H1 (cell line): ENCODE measurements at regions not wholly inside any gene's neighbourhood (a gene's known extent, or its start where the extent isn't known, plus 50 kb on each side); places are given as distances from the start of the nearest gene placed in this dataset.

Experiments used
- CTCF ChIA-PET: fragments of 300-600 bp; sonication (Branson Sonifier 250); formaldehyde crosslinking; loops from one replicate; lab custom pipeline; 2021; ENCODE audit not compliant: partially characterized antibody; lab: Charles Lee
- POLR2A ChIA-PET: fragments of 300-600 bp; sonication (Branson Sonifier 250); formaldehyde crosslinking; loops from one replicate; lab custom pipeline; 2021; ENCODE audit warnings: inconsistent platforms; ENCODE audit not compliant: partially characterized antibody; lab: Charles Lee
- DNase-seq, 2 experiments: peaks; one replicate each; pipeline versions ENCODE4 v3.0.0 to v3.0.0-alpha.2; 2010 to 2022; ENCODE audit warnings: low spot score in 2 of 2, low read depth in 1 of 2, mixed read lengths in 1 of 2
- FAIRE-seq: peaks from 2 replicates; lab custom pipeline; 2011; peaks lifted over from hg19 to GRCh38; lab: Jason Lieb, UNC
- H2AFZ ChIP-seq: 2 replicates; pipeline ENCODE4 v1.8.1; 2012; ENCODE audit warnings: low read length, inconsistent platforms
- H2AK5ac ChIP-seq: 2 replicates; pipeline ENCODE4 v1.6.1; 2013; ENCODE audit warnings: low read depth, low read length
- H2BK120ac ChIP-seq: replicated peaks from 2 replicates; pipeline ENCODE3; 2013; ENCODE audit warnings: low read depth, low read length, inconsistent platforms
- H2BK12ac ChIP-seq: 2 replicates; pipeline ENCODE4 v1.6.1; 2013; ENCODE audit warnings: low read depth, low read length
- H2BK15ac ChIP-seq: 2 replicates; pipeline ENCODE4 v1.6.1; 2013; ENCODE audit warnings: low read length
- H2BK20ac ChIP-seq: 2 replicates; pipeline ENCODE4 v1.6.1; 2013; ENCODE audit warnings: low read length
- H2BK5ac ChIP-seq: 2 replicates; pipeline ENCODE4 v1.6.1; 2013; ENCODE audit warnings: low read depth, low read length
- H3K14ac ChIP-seq: 2 replicates; pipeline ENCODE4 v1.6.1; 2013; ENCODE audit warnings: inconsistent platforms; ENCODE audit not compliant: insufficient read length
- H3K18ac ChIP-seq: 2 replicates; pipeline ENCODE4 v1.6.1; 2013; ENCODE audit warnings: low read length; ENCODE audit errors: extremely low read depth
- H3K23ac ChIP-seq: 2 replicates; pipeline ENCODE4 v1.6.1; 2013; ENCODE audit warnings: inconsistent platforms; ENCODE audit not compliant: insufficient read length
- H3K23me2 ChIP-seq: 2 replicates; pipeline ENCODE4 v1.6.1; 2013; ENCODE audit warnings: low read depth, low read length
- H3K27ac ChIP-seq: 2 replicates; pipeline ENCODE4 v1.6.1; 2011; ENCODE audit warnings: low read depth, low read length, inconsistent platforms
- H3K27me3 ChIP-seq, 4 experiments: replicated peaks in 1 of 4; 1 replicate in 1 of 4; 2 replicates in 3 of 4; pipeline versions ENCODE4 v1.6.1 to v1.8.1; 2011 to 2013; ENCODE audit warnings: low read length in 3 of 4, mild to moderate bottlenecking in 3 of 4, inconsistent platforms in 2 of 4, mixed read lengths in 2 of 4, moderate library complexity in 1 of 4; ENCODE audit not compliant: control insufficient read depth in 3 of 4, insufficient read depth in 3 of 4; ENCODE audit errors: extremely low read depth in 1 of 4
- H3K36me3 ChIP-seq, 4 experiments: 2 replicates each; pipeline versions ENCODE4 v1.6.1 to v1.8.1; 2011 to 2013; ENCODE audit warnings: mild to moderate bottlenecking in 4 of 4, low read length in 3 of 4, moderate library complexity in 2 of 4, control low read depth in 1 of 4, inconsistent platforms in 1 of 4; ENCODE audit not compliant: insufficient read depth in 4 of 4, control insufficient read depth in 2 of 4
- H3K4ac ChIP-seq: replicated peaks from 2 replicates; pipeline ENCODE3; 2013; ENCODE audit warnings: low read length, low read depth, mixed read lengths, inconsistent platforms; ENCODE audit not compliant: insufficient read length
- H3K4me1 ChIP-seq, 4 experiments: replicated peaks in 1 of 4; 1 replicate in 1 of 4; 2 replicates in 3 of 4; pipeline versions ENCODE4 v1.6.1 to v1.8.1; 2011 to 2013; ENCODE audit warnings: low read length in 3 of 4, inconsistent platforms in 2 of 4, mixed read lengths in 1 of 4; ENCODE audit not compliant: insufficient read depth in 4 of 4, control insufficient read depth in 3 of 4
- H3K4me2 ChIP-seq, 2 experiments: 2 replicates each; pipeline versions ENCODE4 v1.6.1 to v1.8.1; 2011 to 2013; ENCODE audit warnings: low read depth in 2 of 2, low read length in 2 of 2, control low read depth in 1 of 2, inconsistent platforms in 1 of 2, mild to moderate bottlenecking in 1 of 2; ENCODE audit not compliant: insufficient read depth in 1 of 2
- H3K4me3 ChIP-seq, 4 experiments: fragments of 200-600, 300-600 bp in 1 of 4; sonication (generic), shearing (Covaris generic), sonication (Bioruptor Twin) in 1 of 4; 2 replicates each; pipeline versions ENCODE4 v1.5.1 to v1.8.1; 2011 to 2016; ENCODE audit warnings: low read length in 4 of 4, low read depth in 3 of 4, control low read depth in 2 of 4, inconsistent platforms in 2 of 4, mild to moderate bottlenecking in 2 of 4, mixed read lengths in 1 of 4, moderate library complexity in 1 of 4; ENCODE audit not compliant: insufficient read depth in 2 of 4; ENCODE audit errors: extremely low read depth in 1 of 4
- H3K56ac ChIP-seq: replicated peaks from 2 replicates; pipeline ENCODE3; 2013; ENCODE audit warnings: low read depth, mild to moderate bottlenecking, mixed read lengths, low read length, inconsistent platforms; ENCODE audit not compliant: insufficient read length
- H3K79me1 ChIP-seq: 2 replicates; pipeline ENCODE4 v1.6.1; 2013; ENCODE audit warnings: low read depth, low read length, control low read depth
- H3K79me2 ChIP-seq, 2 experiments: 2 replicates each; pipeline versions ENCODE4 v1.6.1 to v1.8.1; 2012 to 2013; ENCODE audit warnings: low read length in 2 of 2, mild to moderate bottlenecking in 2 of 2, inconsistent platforms in 1 of 2; ENCODE audit not compliant: insufficient read depth in 2 of 2, control insufficient read depth in 1 of 2
- H3K9ac ChIP-seq, 4 experiments: replicated peaks in 1 of 4; 1 replicate in 1 of 4; 2 replicates in 3 of 4; pipeline versions ENCODE4 v1.6.1 to v1.8.1; 2011 to 2013; ENCODE audit warnings: low read depth in 3 of 4, low read length in 3 of 4, control low read depth in 2 of 4, mild to moderate bottlenecking in 2 of 4, moderate library complexity in 2 of 4, inconsistent platforms in 1 of 4; ENCODE audit errors: extremely low read depth in 1 of 4
- H3K9me3 ChIP-seq, 2 experiments: 2 replicates each; pipeline versions ENCODE4 v1.6.1 to v1.8.1; 2012 to 2013; ENCODE audit warnings: mild to moderate bottlenecking in 2 of 2, moderate library complexity in 2 of 2, control low read depth in 1 of 2, inconsistent platforms in 1 of 2, low read depth in 1 of 2, low read length in 1 of 2, mixed read lengths in 1 of 2; ENCODE audit not compliant: insufficient read depth in 2 of 2
- H4K20me1 ChIP-seq, 2 experiments: replicated peaks in 1 of 2; 2 replicates each; pipeline versions ENCODE3 to v1.8.1; 2011 to 2013; ENCODE audit warnings: inconsistent platforms in 2 of 2, low read length in 2 of 2, mild to moderate bottlenecking in 1 of 2; ENCODE audit not compliant: insufficient read depth in 2 of 2, control insufficient read depth in 1 of 2
- H4K5ac ChIP-seq: 2 replicates; pipeline ENCODE4 v1.6.1; 2013; ENCODE audit warnings: low read length, low read depth, mixed read lengths, inconsistent platforms; ENCODE audit not compliant: insufficient read length
- H4K8ac ChIP-seq: 2 replicates; pipeline ENCODE4 v1.8.0; 2013; ENCODE audit warnings: mild to moderate bottlenecking, moderate library complexity, low read length, inconsistent platforms; ENCODE audit not compliant: insufficient read depth; ENCODE audit errors: extremely low read depth
- H4K91ac ChIP-seq: replicated peaks from 2 replicates; pipeline ENCODE3; 2013; ENCODE audit warnings: low read length, mixed read lengths, inconsistent platforms; ENCODE audit not compliant: insufficient read length
- ASH2L ChIP-seq: fragments of 200-600, 300-600 bp; sonication (generic); IDR thresholded peaks from one replicate; pipeline ENCODE4 v1.7.1; 2017; ENCODE audit warnings: low read length
- ATF3 ChIP-seq: IDR thresholded peaks from 2 replicates; pipeline ENCODE4 v1.6.1; 2011; ENCODE audit warnings: low read depth, mild to moderate bottlenecking, low read length; ENCODE audit not compliant: insufficient read depth
- JUN ChIP-seq: IDR thresholded peaks from 2 replicates; pipeline ENCODE4 v1.6.1; 2011; ENCODE audit warnings: low read depth, mild to moderate bottlenecking, improper control_type of control experiment, low read length
- POLR2A ChIP-seq, 2 experiments: IDR thresholded peaks; 1 replicate in 1 of 2; 2 replicates in 1 of 2; pipeline ENCODE4 v1.6.1; 2011; ENCODE audit warnings: low read depth in 2 of 2, low read length in 2 of 2, mild to moderate bottlenecking in 2 of 2; ENCODE audit errors: control extremely low read depth in 1 of 2
- POLR2AphosphoS5 ChIP-seq: IDR thresholded peaks from 2 replicates; pipeline ENCODE4 v1.6.1; 2011; ENCODE audit warnings: low read depth, low read length
- RFX5 ChIP-seq: IDR thresholded peaks from 2 replicates; pipeline ENCODE4 v1.6.1; 2011; ENCODE audit warnings: low read depth, low read length, improper control_type of control experiment, borderline replicate concordance
- SP2 ChIP-seq: IDR thresholded peaks from 2 replicates; pipeline ENCODE4 v1.6.1; 2012; ENCODE audit warnings: mild to moderate bottlenecking, low read length, inconsistent platforms
- TBP ChIP-seq: IDR thresholded peaks from 2 replicates; pipeline ENCODE4 v1.6.1; 2011; ENCODE audit warnings: low read depth, low read length, improper control_type of control experiment
- YY1 ChIP-seq: IDR thresholded peaks from 2 replicates; pipeline ENCODE4 v1.6.1; 2011; ENCODE audit warnings: low read depth, mild to moderate bottlenecking, low read length
- WGBS, 2 experiments: shearing (Covaris generic) in 1 of 2; methylation state at CpG; one replicate each; pipeline versions ENCODE4 v1.1.6 to v1.1.7; 2013 to 2015; ENCODE audit warnings: low lambda C conversion rate in 2 of 2, mixed read lengths in 2 of 2, inconsistent platforms in 1 of 2, low coverage in 1 of 2, missing lambda C conversion rate in 1 of 2; ENCODE audit not compliant: insufficient replicate concordance in 2 of 2, insufficient coverage in 1 of 2, insufficient read length in 1 of 2; ENCODE audit errors: extremely low coverage in 1 of 2, missing lambda C conversion rate in 1 of 2; 5-methylcytosine and 5-hydroxymethylcytosine counted together
- TF ChIP-seq, protein P1 (sequence below), 3 experiments: IDR thresholded peaks; 1 replicate in 2 of 3; 2 replicates in 1 of 3; pipeline versions ENCODE4 v1.5.1 to v1.6.1; 2011; ENCODE audit warnings: low read length in 3 of 3, mild to moderate bottlenecking in 3 of 3, inconsistent platforms in 2 of 3, low read depth in 1 of 3, moderate library complexity in 1 of 3; ENCODE audit not compliant: insufficient read depth in 1 of 3; ENCODE audit errors: control extremely low read depth in 1 of 3

DNA sequence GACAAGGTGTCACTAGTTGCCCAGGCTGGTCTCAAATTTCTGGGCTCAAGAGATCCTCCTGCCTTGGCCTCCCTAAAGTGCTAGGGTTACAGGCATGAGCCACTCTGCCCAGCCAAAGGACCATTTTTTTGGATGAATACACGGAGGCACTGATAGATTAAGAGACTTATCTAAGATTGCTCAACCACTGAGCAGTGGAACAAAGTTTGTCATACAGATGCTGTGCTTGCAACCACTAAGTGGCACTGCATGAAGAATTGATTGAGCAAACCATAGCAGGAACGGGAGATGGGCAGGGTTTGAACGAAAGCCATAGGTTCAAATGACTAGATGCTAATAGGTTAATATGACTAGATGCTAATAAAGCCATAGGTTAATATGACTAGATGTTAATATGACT lies 61.1 kb downstream of the EBLN1 start:
- POLR2A ChIA-PET = no interaction called here
- CTCF ChIA-PET = no interaction called here
- FAIRE-seq = no peak

More for the DNA sequence above, 61.1 kb downstream of the EBLN1 start:
- DNase-seq = peak in 1 of 2 experiments; percentile 17
- Histone ChIP-seq H3K56ac (no peak overlapping the region), H3K27me3 (no peaks in the 10 kb centered on the region), H2AK5ac (no peak overlapping the region), H3K9me3 (no peaks in the 10 kb centered on the region; a peak in 1 of 4 replicates), H3K9ac (no peak overlapping the region), H4K8ac (no peak overlapping the region), H3K27ac (no peak overlapping the region), H2AFZ (no peak overlapping the region), H2BK20ac (no peak overlapping the region), H2BK15ac (no peak overlapping the region), H3K23ac (no peak overlapping the region), H3K36me3 (no peaks in the 10 kb centered on the region), H4K20me1 (peaks cover 0 to 1% of the 10 kb centered on the region in 2 experiments), H3K4me3 (no peak overlapping the region), H2BK12ac (no peak overlapping the region), H3K4ac (no peak overlapping the region), H3K14ac (no peak overlapping the region), H4K91ac (no peak overlapping the region), H3K79me1 (no peaks in the 10 kb centered on the region), H4K5ac (no peak overlapping the region), H3K18ac (no peak overlapping the region), H3K4me2 (no peak overlapping the region), H3K4me1 (no peaks in the 10 kb centered on the region; a peak in 1 of 7 replicates), H3K79me2 (no peaks in the 10 kb centered on the region), H3K23me2 (no peaks in the 10 kb centered on the region), H2BK120ac (no peak overlapping the region), H2BK5ac (no peak overlapping the region)
- WGBS, 2 experiments = 89% methylated on average over 3 of the region's 3 CpGs; no CpG with 5 or more reads in 1 of the 2 experiments
- TF ChIP-seq RFX5 (no peak), TBP (no peak), ASH2L (no peak), SP2 (no peak), YY1 (no peak), JUN (no peak), ATF3 (no peak), POLR2AphosphoS5 (no peak), POLR2A (IDR thresholded peaks at IDR 0.05; ENCODE audit: control extremely low read depth in 1 of 2, low read depth in 2 of 2, low read length in 2 of 2) (no peak)
- TF ChIP-seq, protein P1, sequence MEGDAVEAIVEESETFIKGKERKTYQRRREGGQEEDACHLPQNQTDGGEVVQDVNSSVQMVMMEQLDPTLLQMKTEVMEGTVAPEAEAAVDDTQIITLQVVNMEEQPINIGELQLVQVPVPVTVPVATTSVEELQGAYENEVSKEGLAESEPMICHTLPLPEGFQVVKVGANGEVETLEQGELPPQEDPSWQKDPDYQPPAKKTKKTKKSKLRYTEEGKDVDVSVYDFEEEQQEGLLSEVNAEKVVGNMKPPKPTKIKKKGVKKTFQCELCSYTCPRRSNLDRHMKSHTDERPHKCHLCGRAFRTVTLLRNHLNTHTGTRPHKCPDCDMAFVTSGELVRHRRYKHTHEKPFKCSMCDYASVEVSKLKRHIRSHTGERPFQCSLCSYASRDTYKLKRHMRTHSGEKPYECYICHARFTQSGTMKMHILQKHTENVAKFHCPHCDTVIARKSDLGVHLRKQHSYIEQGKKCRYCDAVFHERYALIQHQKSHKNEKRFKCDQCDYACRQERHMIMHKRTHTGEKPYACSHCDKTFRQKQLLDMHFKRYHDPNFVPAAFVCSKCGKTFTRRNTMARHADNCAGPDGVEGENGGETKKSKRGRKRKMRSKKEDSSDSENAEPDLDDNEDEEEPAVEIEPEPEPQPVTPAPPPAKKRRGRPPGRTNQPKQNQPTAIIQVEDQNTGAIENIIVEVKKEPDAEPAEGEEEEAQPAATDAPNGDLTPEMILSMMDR (IDR thresholded peaks at IDR 0.05; ENCODE audit: control extremely low read depth in 1 of 3, insufficient read depth in 1 of 3, low read depth in 1 of 3, low read length in 3 of 3) = no peak
